ENCODE measurements at regions not wholly inside any gene's neighbourhood (a gene's known extent, or its start where the extent isn't known, plus 50 kb on each side); places are given as distances from the start of the nearest gene placed in this dataset.

- no peak for TF ChIP-seq CTCF (IDR thresholded peaks at IDR 0.05)
These were observed 85.2 kb upstream of the NPVF start for GRCh38 chr7:25313526-25313925.

DNA sequence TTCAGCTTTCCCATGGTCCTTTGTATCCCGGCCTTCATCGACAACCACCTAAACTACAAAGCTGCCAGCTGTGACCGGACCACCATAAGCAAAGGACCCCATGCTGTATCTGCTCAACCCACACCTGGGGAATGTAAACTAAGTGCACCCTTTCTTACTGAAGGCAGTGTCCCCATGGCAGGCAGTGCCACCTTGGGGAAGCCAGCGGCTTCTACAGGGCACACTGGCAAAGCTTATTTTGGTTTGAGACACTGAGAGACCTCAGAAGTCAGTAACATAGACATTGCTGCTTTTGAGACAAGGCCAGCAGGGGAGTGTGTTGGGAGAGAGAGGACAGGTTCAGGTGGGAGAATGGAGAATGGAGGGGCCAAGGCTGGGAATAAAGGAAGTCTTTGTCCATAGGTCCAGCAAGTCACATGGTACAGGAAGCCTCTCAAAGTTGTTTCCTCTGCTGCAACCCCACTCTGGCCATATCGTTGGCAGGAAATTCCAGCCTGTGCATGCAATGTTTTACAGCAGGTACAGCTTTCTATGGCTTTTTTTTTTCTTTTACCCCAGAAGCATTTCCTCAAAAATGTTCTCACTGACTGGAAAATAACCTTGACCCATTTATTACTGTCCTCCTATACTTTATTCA, 85.9 kb upstream of the NPVF start:
- no peaks in the 10 kb centered on the region for H3K9me3 ChIP-seq
- no peak for DNase-seq
- H3K4me3 ChIP-seq: no peak overlapping the region
- TF ChIP-seq CTCF (IDR thresholded peaks at IDR 0.05): no peak
- intact Hi-C loops (cut with DNase I): no loop called here
- no peaks in the 10 kb centered on the region for H3K36me3 ChIP-seq
- no peaks in the 10 kb centered on the region for H3K27me3 ChIP-seq (ENCODE audit: low read depth)
- no peaks in the 10 kb centered on the region for H3K4me1 ChIP-seq
- H3K27ac ChIP-seq: no peak overlapping the region
- ATAC-seq: no peak

More at GRCh38 chr7:25313526-25313925, 85.2 kb upstream of the NPVF start:
- intact Hi-C loops (cut with DNase I): no loop called here
- H3K27ac ChIP-seq: no peak overlapping the region
- no peaks in the 10 kb centered on the region for H3K36me3 ChIP-seq
- no peaks in the 10 kb centered on the region for H3K4me1 ChIP-seq
- DNase-seq: no peak
- ATAC-seq: no peak
- H3K27me3 ChIP-seq (ENCODE audit: low read depth): no peaks in the 10 kb centered on the region
- no peak overlapping the region for H3K4me3 ChIP-seq
- no peaks in the 10 kb centered on the region for H3K9me3 ChIP-seq

- no peak for DNase-seq
- no peak for ATAC-seq
- intact Hi-C loops (cut with DNase I): no loop called here
- no peak overlapping the region for H3K27ac ChIP-seq
- no peaks in the 10 kb centered on the region for H3K36me3 ChIP-seq
- H3K27me3 ChIP-seq (ENCODE audit: low read depth): no peaks in the 10 kb centered on the region
- H3K4me3 ChIP-seq: no peak overlapping the region
- no peak for TF ChIP-seq CTCF (IDR thresholded peaks at IDR 0.05)
- no peaks in the 10 kb centered on the region for H3K4me1 ChIP-seq
- H3K9me3 ChIP-seq: no peaks in the 10 kb centered on the region
These were observed 86.5 kb upstream of the NPVF start for GRCh38 chr7:25314731-25315267.

DNA sequence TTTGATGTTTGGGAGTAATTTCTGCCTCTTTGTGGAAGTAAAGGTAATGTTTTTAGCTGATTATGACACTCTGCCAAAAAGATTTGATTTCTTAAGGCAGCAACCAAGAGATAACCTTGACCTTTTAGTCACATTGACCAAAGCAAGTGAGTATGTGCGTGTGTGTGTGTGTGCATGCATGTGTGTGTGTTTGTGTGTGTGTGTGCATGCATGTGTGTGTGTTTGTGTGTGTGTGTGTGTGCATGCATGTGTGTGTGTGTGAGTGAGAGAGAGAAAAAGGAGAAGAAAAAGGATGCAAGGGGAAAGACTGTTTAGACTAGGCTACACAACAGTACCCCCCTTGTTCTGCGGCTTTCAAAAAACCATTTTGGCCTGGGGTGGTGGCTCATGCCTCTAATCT, 88.1 kb upstream of the NPVF start:
- Histone ChIP-seq H3K4me1 (no peaks in the 10 kb centered on the region), H3K4me3 (no peak overlapping the region), H3K27ac (no peak overlapping the region), H3K9me3 (no peaks in the 10 kb centered on the region), H3K27me3 (ENCODE audit: low read depth) (no peaks in the 10 kb centered on the region), H3K36me3 (no peaks in the 10 kb centered on the region)
- DNase-seq (no peak), ATAC-seq (no peak)
- intact Hi-C loops (cut with DNase I): no loop called here
- no peak for TF ChIP-seq CTCF (IDR thresholded peaks at IDR 0.05)

- DNase-seq (no peak), ATAC-seq (no peak)
- intact Hi-C loops (cut with DNase I): no loop called here
- no peaks in the 10 kb centered on the region for H3K9me3 ChIP-seq
- no peak overlapping the region for H3K27ac ChIP-seq
- no peaks in the 10 kb centered on the region for H3K36me3 ChIP-seq
- no peak for TF ChIP-seq CTCF (IDR thresholded peaks at IDR 0.05)
- H3K27me3 ChIP-seq (ENCODE audit: low read depth): no peaks in the 10 kb centered on the region
- H3K4me3 ChIP-seq: no peak overlapping the region
- H3K4me1 ChIP-seq: no peaks in the 10 kb centered on the region
These were observed 89.8 kb upstream of the NPVF start for GRCh38 chr7:25318047-25318446.

All from lower lobe of right lung (tissue), 2 donors.